ENCODE measurements at regions not wholly inside any gene's neighbourhood (a gene's known extent, or its start where the extent isn't known, plus 50 kb on each side); places are given as distances from the start of the nearest gene placed in this dataset.

GRCh38 chr4:104099141-104099540 lies 379.4 kb upstream of the TACR3 start:
- CTCF ChIA-PET: no interaction called here
- POLR2A ChIA-PET: no interaction called here
- no peak for TF ChIP-seq CTCF (IDR thresholded peaks at IDR 0.05)
- Mint-ChIP-seq H3K4me1 (ENCODE audit: low read depth) (no peaks in the 10 kb centered on the region), H3K27me3 (no peaks in the 10 kb centered on the region), H3K9me3 (peaks cover 22% of the 10 kb centered on the region), H3K4me3 (no peak overlapping the region), H3K27ac (no peak overlapping the region), H3K36me3 (ENCODE audit: low read depth) (no peaks in the 10 kb centered on the region)
- ATAC-seq (no peak), DNase-seq (no peak)
- intact Hi-C loops (cut with micrococcal nuclease): no loop called here

GRCh38 chr4:104093247-104093646 lies 373.5 kb upstream of the TACR3 start:
- H3K4me3 Mint-ChIP-seq: no peak overlapping the region
- no peak for TF ChIP-seq CTCF (IDR thresholded peaks at IDR 0.05)
- H3K4me1 Mint-ChIP-seq (ENCODE audit: low read depth): no peaks in the 10 kb centered on the region
- ATAC-seq (no peak), DNase-seq (no peak)
- intact Hi-C loops (cut with micrococcal nuclease): no loop called here
- CTCF ChIA-PET: no interaction called here
- no peaks in the 10 kb centered on the region for H3K27me3 Mint-ChIP-seq
- H3K36me3 Mint-ChIP-seq (ENCODE audit: low read depth): no peaks in the 10 kb centered on the region
- H3K27ac Mint-ChIP-seq: no peak overlapping the region
- H3K9me3 Mint-ChIP-seq: peaks cover 16% of the 10 kb centered on the region
- POLR2A ChIA-PET: no interaction called here

DNA sequence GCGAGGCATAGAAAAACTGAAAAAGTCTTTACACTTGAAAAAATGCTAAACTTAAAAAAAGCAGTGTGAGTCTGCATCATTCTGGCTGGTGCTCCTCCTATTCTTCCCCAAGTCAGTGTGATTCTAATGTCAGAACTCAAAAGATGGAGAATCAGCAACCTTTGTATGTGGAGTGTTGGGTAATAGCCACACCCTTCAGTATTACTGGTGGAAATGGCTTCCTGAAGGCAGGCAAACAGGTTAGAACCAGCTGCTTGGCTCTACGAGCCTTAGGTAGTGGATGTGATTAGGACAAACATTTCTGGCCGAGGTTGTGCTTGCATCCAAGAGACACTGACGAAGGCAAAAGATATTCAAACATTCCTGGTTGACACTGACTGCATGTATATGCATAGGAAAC lies 353.4 kb upstream of the TACR3 start:
- Mint-ChIP-seq H3K36me3 (ENCODE audit: low read depth) (no peaks in the 10 kb centered on the region), H3K27ac (no peak overlapping the region), H3K4me3 (no peak overlapping the region), H3K27me3 (no peaks in the 10 kb centered on the region), H3K9me3 (peaks cover 1% of the 10 kb centered on the region), H3K4me1 (ENCODE audit: low read depth) (no peaks in the 10 kb centered on the region)
- ChIA-PET POLR2A (no interaction called here), CTCF (no interaction called here)
- no peak for TF ChIP-seq CTCF (IDR thresholded peaks at IDR 0.05)
- DNase-seq (no peak), ATAC-seq (no peak)
- intact Hi-C loops (cut with micrococcal nuclease): no loop called here

DNA sequence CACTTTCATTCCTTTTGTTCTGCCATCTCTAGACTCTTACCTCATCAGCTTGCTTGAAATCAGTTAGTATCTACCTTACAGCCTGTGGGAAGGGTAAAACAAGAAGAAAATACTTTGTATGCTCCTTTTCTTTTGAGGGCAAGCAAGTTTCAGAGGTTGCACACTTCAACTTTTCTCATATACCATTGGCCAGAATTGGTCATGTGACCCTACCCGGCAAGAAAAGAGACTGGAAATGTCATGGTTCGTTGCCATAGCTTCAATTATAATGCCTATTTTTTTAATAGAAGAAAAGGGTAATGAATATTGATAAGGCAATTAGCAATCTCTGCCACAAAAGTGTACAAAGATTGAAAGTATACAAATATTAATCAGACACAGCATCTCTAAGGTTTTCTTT lies 346.7 kb upstream of the TACR3 start:
- ChIA-PET CTCF (interaction anchor here (0.6 kb wide), 1 partner anchor 1508 kb away, joined by 3 read pairs; no protein-coding TSS in a partner anchor), POLR2A (no interaction called here)
- TF ChIP-seq CTCF (IDR thresholded peaks at IDR 0.05): no peak
- DNase-seq: no peak
- no peak for ATAC-seq
- Mint-ChIP-seq H3K4me3 (no peak overlapping the region), H3K4me1 (ENCODE audit: low read depth) (no peaks in the 10 kb centered on the region), H3K36me3 (ENCODE audit: low read depth) (no peaks in the 10 kb centered on the region), H3K9me3 (no peaks in the 10 kb centered on the region), H3K27ac (no peak overlapping the region), H3K27me3 (no peaks in the 10 kb centered on the region)
- intact Hi-C loops (cut with micrococcal nuclease): no loop called here

DNA sequence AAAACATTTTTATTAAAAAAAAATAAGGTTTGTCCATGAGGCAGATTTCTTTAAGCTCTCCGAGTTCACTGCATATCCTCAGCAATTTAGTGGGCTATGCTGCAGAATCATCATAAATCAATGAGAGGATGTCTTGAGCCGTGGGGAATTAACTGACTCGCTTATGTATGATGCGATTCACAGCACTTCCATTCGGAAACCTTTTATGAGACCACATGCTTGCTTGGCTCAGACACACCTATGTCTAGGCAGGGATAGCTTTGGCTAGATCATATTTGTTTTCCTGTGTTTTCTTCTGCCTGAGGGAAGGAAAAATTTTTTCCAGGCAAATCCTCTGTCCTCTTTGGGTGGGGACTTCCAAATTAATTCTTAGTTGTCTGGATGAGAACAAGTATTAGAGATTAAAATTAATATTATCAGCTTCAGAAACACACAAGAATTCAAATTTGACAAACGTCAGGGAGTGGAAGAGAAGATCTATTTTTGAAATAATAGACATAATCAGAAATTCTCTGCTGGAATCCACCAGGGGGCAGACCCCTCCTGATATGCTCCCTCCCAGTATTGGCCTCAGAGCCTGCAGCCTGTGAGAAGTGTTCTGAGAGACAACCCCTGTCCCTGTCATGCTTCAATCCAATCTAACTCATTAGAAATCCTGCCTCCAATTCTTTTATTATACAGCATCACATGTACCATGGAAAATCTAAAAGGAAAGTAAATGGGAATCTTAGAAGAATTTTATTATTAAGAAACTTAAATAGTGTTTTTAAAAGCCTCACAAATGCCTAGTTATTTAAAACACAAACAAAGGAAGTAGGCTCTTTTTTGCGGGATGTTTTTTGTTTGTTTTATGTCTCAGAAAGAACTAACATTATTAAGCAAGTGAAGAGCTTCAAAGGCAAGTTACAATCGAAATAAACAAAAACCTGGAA lies 345.1 kb upstream of the TACR3 start:
- DNase-seq: peak; percentile 30
- Mint-ChIP-seq H3K27ac (no peak overlapping the region), H3K27me3 (no peaks in the 10 kb centered on the region), H3K4me1 (ENCODE audit: low read depth) (no peaks in the 10 kb centered on the region), H3K36me3 (ENCODE audit: low read depth) (no peaks in the 10 kb centered on the region), H3K9me3 (no peaks in the 10 kb centered on the region), H3K4me3 (no peak overlapping the region)
- ChIA-PET POLR2A (no interaction called here), CTCF (interaction anchor here (1.1 kb wide), 1 partner anchor 283 kb away, joined by 3 read pairs; no protein-coding TSS in a partner anchor)
- no peak for ATAC-seq
- no peak for TF ChIP-seq CTCF (IDR thresholded peaks at IDR 0.05)
- intact Hi-C loops (cut with micrococcal nuclease): no loop called here

Data from activated CD8-positive, alpha-beta T cell treated with anti-CD3 and anti-CD28 coated beads for 36 hours (primary cell).